HepG2 (cell line): ENCODE measurements at regions not wholly inside any gene's neighbourhood (a gene's known extent, or its start where the extent isn't known, plus 50 kb on each side); places are given as distances from the start of the nearest gene placed in this dataset.

ENCODE experiments used
- CREM ChIP-seq, 2 experiments: sonication (generic) in 1 of 2; formaldehyde crosslinking in 1 of 2; IDR thresholded peaks; 2 replicates each; pipeline versions ENCODE4 v1.4.0 to v1.6.1; 2016 to 2020; ENCODE audit warnings: antibody characterized with exemption in 1 of 2, mild to moderate bottlenecking in 1 of 2, missing genetic modification reagents in 1 of 2
- FOXJ3 ChIP-seq: sonication (generic); formaldehyde crosslinking; IDR thresholded peaks from 2 replicates; pipeline ENCODE4 v1.4.0; 2020; ENCODE audit warnings: missing genetic modification reagents, mild to moderate bottlenecking, borderline replicate concordance
- HOMEZ ChIP-seq: IDR thresholded peaks from 2 replicates; pipeline ENCODE4 v1.6.1; 2016; ENCODE audit warnings: low read depth
- HOXA3 ChIP-seq: sonication (generic); formaldehyde crosslinking; IDR thresholded peaks from 2 replicates; pipeline ENCODE4 v1.5.0; 2020; ENCODE audit warnings: missing genetic modification reagents
- IKZF4 ChIP-seq: sonication (generic); formaldehyde crosslinking; IDR thresholded peaks from 2 replicates; pipeline ENCODE4 v1.5.1; 2020; ENCODE audit warnings: borderline replicate concordance, mild to moderate bottlenecking, low read depth, missing genetic modification reagents; ENCODE audit errors: not compliant biosample characterization
- JARID2 ChIP-seq: sonication (generic); formaldehyde crosslinking; IDR thresholded peaks from 2 replicates; pipeline ENCODE4 v1.8.1; 2023; ENCODE audit warnings: missing genetic modification reagents, inconsistent platforms; ENCODE audit not compliant: insufficient replicate concordance
- KLF15 ChIP-seq: sonication (generic); formaldehyde crosslinking; IDR thresholded peaks from 2 replicates; pipeline ENCODE4 v1.8.1; 2023; ENCODE audit warnings: borderline replicate concordance, mild to moderate bottlenecking, inconsistent platforms, missing genetic modification reagents, mixed read lengths
- KLF16 ChIP-seq, 2 experiments: sonication (generic) in 1 of 2; formaldehyde crosslinking in 1 of 2; IDR thresholded peaks; 2 replicates each; pipeline versions ENCODE4 v1.6.1 to v1.8.0; 2016 to 2023; ENCODE audit warnings: missing genetic modification reagents in 2 of 2, missing compliant biosample characterization in 1 of 2
- MYNN ChIP-seq: sonication (generic); formaldehyde crosslinking; IDR thresholded peaks from 2 replicates; pipeline ENCODE4 v1.4.0; 2020; ENCODE audit warnings: mild to moderate bottlenecking, low read depth, missing genetic modification reagents
- POLR2AphosphoS2 ChIP-seq: IDR thresholded peaks from 2 replicates; pipeline ENCODE4 v1.6.1; 2011; ENCODE audit warnings: low read depth, low read length, improper control_type of control experiment
- PPARG ChIP-seq: conservative IDR thresholded peaks from 2 replicates; pipeline ENCODE4 v1.6.1; 2016; ENCODE audit warnings: missing biosample characterization, missing genetic modification reagents
- SETDB1 ChIP-seq: sonication (generic); formaldehyde crosslinking; IDR thresholded peaks from 2 replicates; pipeline ENCODE4 v1.5.1; 2020; ENCODE audit warnings: missing genetic modification reagents, mild to moderate bottlenecking, borderline replicate concordance
- SIX4 ChIP-seq: sonication (generic); formaldehyde crosslinking; IDR thresholded peaks from 2 replicates; pipeline ENCODE4 v1.4.0; 2020; ENCODE audit warnings: missing genetic modification reagents
- TARDBP ChIP-seq: sonication (generic); formaldehyde crosslinking; IDR thresholded peaks from 2 replicates; pipeline ENCODE4 v1.8.0; 2022; ENCODE audit warnings: mild to moderate bottlenecking, missing genetic modification reagents
- USF2 ChIP-seq, 2 experiments: sonication (generic) in 1 of 2; formaldehyde crosslinking in 1 of 2; IDR thresholded peaks; 2 replicates each; pipeline versions ENCODE4 v1.5.1 to v1.6.1; 2011 to 2020; ENCODE audit warnings: borderline replicate concordance in 1 of 2, low read depth in 1 of 2, low read length in 1 of 2, mild to moderate bottlenecking in 1 of 2, missing genetic modification reagents in 1 of 2, moderate library complexity in 1 of 2
- XRCC5 ChIP-seq: fragments of 200-400 bp; formaldehyde crosslinking; optimal IDR thresholded peaks from 2 replicates; pipeline ENCODE3; 2017; ENCODE audit warnings: mild to moderate bottlenecking, low read length
- ZNF382 ChIP-seq: sonication (generic); formaldehyde crosslinking; IDR thresholded peaks from 2 replicates; pipeline ENCODE4 v1.5.0; 2020; ENCODE audit warnings: missing genetic modification reagents, mild to moderate bottlenecking, borderline replicate concordance
- ZNF503 ChIP-seq: sonication (generic); formaldehyde crosslinking; IDR thresholded peaks from 2 replicates; pipeline ENCODE4 v1.4.0; 2020; ENCODE audit warnings: missing genetic modification reagents
- ZNF547 ChIP-seq: sonication (generic); formaldehyde crosslinking; IDR thresholded peaks from 2 replicates; pipeline ENCODE4 v1.5.1; 2020; ENCODE audit warnings: mild to moderate bottlenecking, missing genetic modification reagents
- ZNF704 ChIP-seq: sonication (generic); formaldehyde crosslinking; IDR thresholded peaks from 2 replicates; pipeline ENCODE4 v1.8.1; 2023; ENCODE audit warnings: mild to moderate bottlenecking, inconsistent platforms, moderate library complexity, missing genetic modification reagents, borderline replicate concordance
- ZNF773 ChIP-seq: sonication (generic); formaldehyde crosslinking; IDR thresholded peaks from 2 replicates; pipeline ENCODE4 v1.4.0; 2020; ENCODE audit warnings: missing genetic modification reagents, borderline replicate concordance
- ZSCAN29 ChIP-seq: sonication (generic); formaldehyde crosslinking; conservative IDR thresholded peaks from 2 replicates; pipeline ENCODE4 v1.4.0; 2020; ENCODE audit warnings: mild to moderate bottlenecking, missing genetic modification reagents

GRCh38 chr5:142221091-142221860 lies 103.5 kb downstream of the SPRY4 start (continued):
- no peak for TF ChIP-seq ZNF704
- TF ChIP-seq MYNN: no peak
- TF ChIP-seq XRCC5: no peak
- no peak for TF ChIP-seq IKZF4 (CRISPR knock-in tag)
- TF ChIP-seq FOXJ3 (CRISPR knock-in tag): 0 out of 2 replicates have a peak, but pooled peaks have one; percentile 24
- TF ChIP-seq ZNF503 (CRISPR knock-in tag): no peak
- TF ChIP-seq ZNF382 (CRISPR knock-in tag): no peak
- TF ChIP-seq SIX4 (CRISPR knock-in tag): no peak
- TF ChIP-seq KLF15 (CRISPR knock-in tag): no peak
- no peak for TF ChIP-seq KLF16 (CRISPR knock-in tag; IDR thresholded peaks at IDR 0.05)
- TF ChIP-seq HOMEZ (CRISPR knock-in tag): no peak
- TF ChIP-seq SETDB1: no peak
- TF ChIP-seq ZNF773: no peak
- no peak for TF ChIP-seq ZSCAN29
- no peak for TF ChIP-seq TARDBP (CRISPR knock-in tag)
- TF ChIP-seq CREM (IDR thresholded peaks at IDR 0.05): 0 out of 2 replicates have a peak, but pooled peaks have one; percentile 16
- TF ChIP-seq CREM (CRISPR knock-in tag; IDR thresholded peaks at IDR 0.05): no peak
- no peak for TF ChIP-seq USF2 (IDR thresholded peaks at IDR 0.05; ENCODE audit: low read depth, low read length)
- no peak for TF ChIP-seq USF2 (CRISPR knock-in tag; IDR thresholded peaks at IDR 0.05; ENCODE audit: borderline replicate concordance)
- 0 out of 2 replicates have a peak, but pooled peaks have one; percentile 37 for TF ChIP-seq PPARG (CRISPR knock-in tag)
- TF ChIP-seq ZNF547: no peak
- TF ChIP-seq HOXA3: peak; percentile 48
- no peak for TF ChIP-seq JARID2
- TF ChIP-seq POLR2AphosphoS2: no peak
